Colonic mucosa (tissue), 4 donors: ENCODE measurements at regions not wholly inside any gene's neighbourhood (a gene's known extent, or its start where the extent isn't known, plus 50 kb on each side); places are given as distances from the start of the nearest gene placed in this dataset.

ENCODE experiments used
- DNase-seq: peaks from one replicate; pipeline ENCODE4 v3.0.0-alpha.2; 2020
- H3K27ac ChIP-seq: fragments of 200-600 bp; one replicate; pipeline ENCODE4 v1.8.0; 2021
- H3K27me3 ChIP-seq: fragments of 200-600 bp; one replicate; pipeline ENCODE4 v1.8.0; 2021
- H3K36me3 ChIP-seq: fragments of 200-600 bp; one replicate; pipeline ENCODE4 v1.8.0; 2021
- H3K4me1 ChIP-seq: fragments of 200-600 bp; one replicate; pipeline ENCODE4 v1.8.0; 2021; ENCODE audit warnings: mild to moderate bottlenecking
- H3K4me3 ChIP-seq: fragments of 200-600 bp; one replicate; pipeline ENCODE4 v1.8.0; 2021
- H3K9ac ChIP-seq, 2 donors: one replicate each; pipeline ENCODE4 v1.7.0; 2013; ENCODE audit warnings: control low read depth in 2 of 2, low read depth in 2 of 2, low read length in 2 of 2
- H3K9me3 ChIP-seq: fragments of 200-600 bp; one replicate; pipeline ENCODE4 v1.8.0; 2021
- CTCF ChIP-seq: fragments of 200-600 bp; IDR thresholded peaks from one replicate; pipeline ENCODE4 v1.8.0; 2022; ENCODE audit warnings: antibody characterized with exemption, mild to moderate bottlenecking
- intact Hi-C: fragments of 100-400 bp; cut with DNase I; formaldehyde crosslinking; loops from one replicate; pipeline ENCODE4 v1.14.1; 2022
- donor health status: healthy.
- donor health status: DM: no; HTN: no; CAD: no.
- donor health status: DM: no; HTN: no; CAD: no.

GRCh38 chr7:152984421-152984820 lies 224.9 kb downstream of the ACTR3B start:
- no peaks in the 10 kb centered on the region for H3K27me3 ChIP-seq
- no peak for TF ChIP-seq CTCF
- no peak overlapping the region for H3K4me3 ChIP-seq
- H3K27ac ChIP-seq: no peak overlapping the region
- no peaks in the 10 kb centered on the region for H3K4me1 ChIP-seq
- H3K9me3 ChIP-seq: no peaks in the 10 kb centered on the region
- intact Hi-C loops: no loop called here
- no peak overlapping the region for H3K9ac ChIP-seq
- no peaks in the 10 kb centered on the region for H3K36me3 ChIP-seq
- no peak for DNase-seq

GRCh38 chr7:152986376-152986775 lies 226.8 kb downstream of the ACTR3B start:
- Histone ChIP-seq H3K27ac (no peak overlapping the region), H3K9me3 (no peaks in the 10 kb centered on the region), H3K9ac (no peak overlapping the region), H3K36me3 (no peaks in the 10 kb centered on the region), H3K4me3 (no peak overlapping the region), H3K4me1 (no peaks in the 10 kb centered on the region), H3K27me3 (no peaks in the 10 kb centered on the region)
- intact Hi-C loops: no loop called here
- no peak for TF ChIP-seq CTCF
- DNase-seq: no peak

- Histone ChIP-seq H3K27me3 (no peaks in the 10 kb centered on the region), H3K27ac (no peak overlapping the region), H3K9me3 (no peaks in the 10 kb centered on the region), H3K4me3 (no peak overlapping the region), H3K9ac (no peak overlapping the region), H3K36me3 (no peaks in the 10 kb centered on the region), H3K4me1 (no peaks in the 10 kb centered on the region)
- DNase-seq: no peak
- no peak for TF ChIP-seq CTCF
- intact Hi-C loops: no loop called here
Observed at GRCh38 chr7:152987656-152988055, 228.1 kb downstream of the ACTR3B start.

GRCh38 chr7:152989889-152990380 lies 230.4 kb downstream of the ACTR3B start:
- no peak overlapping the region for H3K9ac ChIP-seq
- DNase-seq: no peak
- H3K4me1 ChIP-seq: no peaks in the 10 kb centered on the region
- H3K4me3 ChIP-seq: no peak overlapping the region
- no peaks in the 10 kb centered on the region for H3K9me3 ChIP-seq
- no peak for TF ChIP-seq CTCF
- intact Hi-C loops: no loop called here
- H3K36me3 ChIP-seq: no peaks in the 10 kb centered on the region
- no peaks in the 10 kb centered on the region for H3K27me3 ChIP-seq
- H3K27ac ChIP-seq: no peak overlapping the region

- Histone ChIP-seq H3K27ac (no peak overlapping the region), H3K9me3 (no peaks in the 10 kb centered on the region), H3K27me3 (no peaks in the 10 kb centered on the region), H3K36me3 (no peaks in the 10 kb centered on the region), H3K4me3 (no peak overlapping the region), H3K9ac (no peak overlapping the region), H3K4me1 (no peaks in the 10 kb centered on the region)
- intact Hi-C loops: no loop called here
- no peak for TF ChIP-seq CTCF
- no peak for DNase-seq
Observed at GRCh38 chr7:152998420-152998819, 238.9 kb downstream of the ACTR3B start.

- no peak for TF ChIP-seq CTCF
- H3K27ac ChIP-seq: no peak overlapping the region
- no peaks in the 10 kb centered on the region for H3K27me3 ChIP-seq
- no peak overlapping the region for H3K4me3 ChIP-seq
- intact Hi-C loops: no loop called here
- no peaks in the 10 kb centered on the region for H3K36me3 ChIP-seq
- no peaks in the 10 kb centered on the region for H3K4me1 ChIP-seq
- H3K9ac ChIP-seq: no peak overlapping the region
- DNase-seq: no peak
- no peaks in the 10 kb centered on the region for H3K9me3 ChIP-seq
Observed at GRCh38 chr7:153002115-153002514, 242.6 kb downstream of the ACTR3B start.
